ENCODE measurements at regions not wholly inside any gene's neighbourhood (a gene's known extent, or its start where the extent isn't known, plus 50 kb on each side); places are given as distances from the start of the nearest gene placed in this dataset.

- no peak for TF ChIP-seq ARID5B (CRISPR knock-in tag; IDR thresholded peaks at IDR 0.05)
- TF ChIP-seq WIZ (CRISPR knock-in tag; IDR thresholded peaks at IDR 0.05), result no peak
- no peak for TF ChIP-seq MYPOP (CRISPR knock-in tag; IDR thresholded peaks at IDR 0.05)
- TF ChIP-seq ZNF619 (CRISPR knock-in tag; IDR thresholded peaks at IDR 0.05), result no peak
Observed at GRCh38 chr5:169440107-169440705, 139.3 kb upstream of the SLIT3 start (continued).

- BruUV-seq (replicated peaks), result no TSS peak
- CTCF ChIA-PET (ENCODE audit: low intra/inter-chr PET ratio, low total read pairs), result no interaction called here
- POLR2A ChIA-PET, result no interaction called here
- H3K36me3 ChIP-seq (replicated peaks in 1 of 2; ENCODE audit: control insufficient read depth in 1 of 2, insufficient read depth in 2 of 2, low read length in 2 of 2), result no peaks in the 10 kb centered on the region
- H3K9me3 ChIP-seq (ENCODE audit: low read length), result no peaks in the 10 kb centered on the region
- H3K27ac ChIP-seq (ENCODE audit: extremely low read length, insufficient read depth, low read length), result no peak overlapping the region
- H4K20me1 ChIP-seq (ENCODE audit: insufficient read depth, low read length), result no peaks in the 10 kb centered on the region
- H3K4me2 ChIP-seq (ENCODE audit: low read depth, low read length), result no peak overlapping the region
- intact Hi-C loops (cut with micrococcal nuclease; ENCODE audit: unreplicated experiment), result no loop called here
- no peaks in the 10 kb centered on the region for H3K4me1 ChIP-seq (ENCODE audit: insufficient read depth, low read length)
- FAIRE-seq (no peak), DNase-seq (ENCODE audit: low spot score) (no peak), ATAC-seq (no peak)
- no peak overlapping the region for H3K4me3 ChIP-seq (replicated peaks in 1 of 3; ENCODE audit: insufficient read depth in 1 of 3, low read depth in 2 of 3, low read length in 3 of 3)
- H2AFZ ChIP-seq (ENCODE audit: low read length), result no peak overlapping the region
- H3K79me2 ChIP-seq (ENCODE audit: insufficient read depth, low read length), result no peaks in the 10 kb centered on the region
- H3K27me3 ChIP-seq (ENCODE audit: control insufficient read depth in 1 of 2, insufficient read depth in 2 of 2, low read length in 2 of 2), result no peaks in the 10 kb centered on the region; a peak in 1 of 5 replicates
- 1% methylated on average over 4 of the region's 4 CpGs for WGBS (ENCODE audit: low lambda C conversion rate)
- in situ Hi-C loops (cut with HindIII; ENCODE audit: extremely low pct_ligation_motif_present, low pct_unique_long_range_greater_than_20kb), result no loop called here
- H3K9ac ChIP-seq (ENCODE audit: insufficient read depth, low read depth, low read length), result no peak overlapping the region
- TF ChIP-seq IRX3 (CRISPR knock-in tag; IDR thresholded peaks at IDR 0.05; ENCODE audit: borderline replicate concordance, low read depth), result no peak
- no peak for TF ChIP-seq EZH2 (conservative IDR thresholded peaks at IDR 0.05; ENCODE audit: low read depth, low read length)
- no peak for TF ChIP-seq PHF21A (CRISPR knock-in tag; IDR thresholded peaks at IDR 0.05)
- TF ChIP-seq IKZF4 (CRISPR knock-in tag; IDR thresholded peaks at IDR 0.05; ENCODE audit: borderline replicate concordance, low read depth, not compliant biosample characterization), result no peak
- TF ChIP-seq ASH2L (IDR thresholded peaks at IDR 0.05; ENCODE audit: insufficient read length, low read depth, low read length), result no peak
- TF ChIP-seq AHDC1 (CRISPR knock-in tag; IDR thresholded peaks at IDR 0.05; ENCODE audit: borderline replicate concordance), result no peak
- TF ChIP-seq RAD21 (CRISPR knock-in tag; IDR thresholded peaks at IDR 0.05), result no peak
Observed at GRCh38 chr5:169439362-169439761, 138.4 kb upstream of the SLIT3 start.

All from HepG2 (cell line).